HL-60 (cell line): ENCODE measurements at regions not wholly inside any gene's neighbourhood (a gene's known extent, or its start where the extent isn't known, plus 50 kb on each side); places are given as distances from the start of the nearest gene placed in this dataset.

Experiments used
- DNase-seq, 2 experiments: peaks; one replicate each; pipeline ENCODE4 v3.0.0-alpha.2; 2010 to 2020; ENCODE audit warnings: low read depth in 1 of 2, low spot score in 1 of 2
- H3K27ac ChIP-seq: fragments of 250-450 bp; sonication (Bioruptor Pico); replicated peaks from 2 replicates; pipeline ENCODE4 v1.5.1; 2020; ENCODE audit warnings: mild to moderate bottlenecking, moderate library complexity
- H3K27me3 ChIP-seq: fragments of 250-450 bp; sonication (Bioruptor Pico); 2 replicates; pipeline ENCODE4 v1.5.1; 2021; ENCODE audit warnings: mild to moderate bottlenecking, moderate library complexity; ENCODE audit not compliant: insufficient read depth, poor library complexity, severe bottlenecking
- H3K4me3 ChIP-seq: replicated peaks from 2 replicates; pipeline ENCODE4 v1.5.1; 2011; ENCODE audit warnings: mild to moderate bottlenecking, control low read depth, low read length; ENCODE audit not compliant: insufficient read depth
- GABPA ChIP-seq: IDR thresholded peaks from 2 replicates; pipeline ENCODE4 v1.6.1; 2012; ENCODE audit warnings: low read depth
- POLR2AphosphoS5 ChIP-seq: IDR thresholded peaks from 2 replicates; pipeline ENCODE4 v1.6.1; 2012; ENCODE audit warnings: low read depth
- REST ChIP-seq: IDR thresholded peaks from 2 replicates; pipeline ENCODE4 v1.6.1; 2012; ENCODE audit warnings: low read depth; ENCODE audit not compliant: insufficient replicate concordance
- SPI1 ChIP-seq: IDR thresholded peaks from 2 replicates; pipeline ENCODE4 v1.6.1; 2012; ENCODE audit warnings: low read depth, mild to moderate bottlenecking, borderline replicate concordance
- TF ChIP-seq, protein P1 (sequence below): IDR thresholded peaks from one replicate; pipeline ENCODE4 v1.5.1; 2011; ENCODE audit warnings: low read length, control low read depth, inconsistent platforms; ENCODE audit not compliant: insufficient read depth

DNA sequence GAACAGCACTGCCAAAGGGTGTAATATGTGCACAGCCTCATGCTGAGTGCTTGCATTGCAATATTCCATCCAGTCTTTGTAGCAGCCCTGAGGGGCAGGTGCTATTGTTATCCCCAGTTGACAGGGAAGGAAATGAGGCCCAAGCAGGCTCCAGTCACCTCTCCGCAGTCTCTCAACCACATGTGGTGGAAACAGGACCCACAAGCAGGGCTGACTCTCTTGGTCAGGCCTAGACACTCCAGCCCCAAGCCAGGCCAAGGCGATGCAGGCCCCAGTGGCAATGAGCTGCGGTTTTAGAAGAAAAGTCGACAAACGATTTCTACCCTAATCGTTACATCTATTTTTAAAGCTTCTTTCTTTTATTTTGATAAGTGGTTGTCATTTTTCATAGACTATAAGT lies 52.6 kb upstream of the GADD45A start:
- Histone ChIP-seq H3K27ac (no peak overlapping the region), H3K27me3 (no peaks in the 10 kb centered on the region), H3K4me3 (no peak overlapping the region)
- no peak for DNase-seq
- no peak for TF ChIP-seq POLR2AphosphoS5
- TF ChIP-seq REST: no peak
- TF ChIP-seq, protein P1, sequence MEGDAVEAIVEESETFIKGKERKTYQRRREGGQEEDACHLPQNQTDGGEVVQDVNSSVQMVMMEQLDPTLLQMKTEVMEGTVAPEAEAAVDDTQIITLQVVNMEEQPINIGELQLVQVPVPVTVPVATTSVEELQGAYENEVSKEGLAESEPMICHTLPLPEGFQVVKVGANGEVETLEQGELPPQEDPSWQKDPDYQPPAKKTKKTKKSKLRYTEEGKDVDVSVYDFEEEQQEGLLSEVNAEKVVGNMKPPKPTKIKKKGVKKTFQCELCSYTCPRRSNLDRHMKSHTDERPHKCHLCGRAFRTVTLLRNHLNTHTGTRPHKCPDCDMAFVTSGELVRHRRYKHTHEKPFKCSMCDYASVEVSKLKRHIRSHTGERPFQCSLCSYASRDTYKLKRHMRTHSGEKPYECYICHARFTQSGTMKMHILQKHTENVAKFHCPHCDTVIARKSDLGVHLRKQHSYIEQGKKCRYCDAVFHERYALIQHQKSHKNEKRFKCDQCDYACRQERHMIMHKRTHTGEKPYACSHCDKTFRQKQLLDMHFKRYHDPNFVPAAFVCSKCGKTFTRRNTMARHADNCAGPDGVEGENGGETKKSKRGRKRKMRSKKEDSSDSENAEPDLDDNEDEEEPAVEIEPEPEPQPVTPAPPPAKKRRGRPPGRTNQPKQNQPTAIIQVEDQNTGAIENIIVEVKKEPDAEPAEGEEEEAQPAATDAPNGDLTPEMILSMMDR: no peak
- no peak for TF ChIP-seq SPI1
- no peak for TF ChIP-seq GABPA

- H3K27me3 ChIP-seq: no peaks in the 10 kb centered on the region
- TF ChIP-seq REST (no peak), GABPA (no peak), POLR2AphosphoS5 (no peak), SPI1 (no peak)
- TF ChIP-seq, protein P1: no peak
- H3K4me3 ChIP-seq: no peak overlapping the region
- DNase-seq: no peak
- H3K27ac ChIP-seq: no peak overlapping the region
Observed at GRCh38 chr1:67632811-67633655, 52.0 kb upstream of the GADD45A start.

DNA sequence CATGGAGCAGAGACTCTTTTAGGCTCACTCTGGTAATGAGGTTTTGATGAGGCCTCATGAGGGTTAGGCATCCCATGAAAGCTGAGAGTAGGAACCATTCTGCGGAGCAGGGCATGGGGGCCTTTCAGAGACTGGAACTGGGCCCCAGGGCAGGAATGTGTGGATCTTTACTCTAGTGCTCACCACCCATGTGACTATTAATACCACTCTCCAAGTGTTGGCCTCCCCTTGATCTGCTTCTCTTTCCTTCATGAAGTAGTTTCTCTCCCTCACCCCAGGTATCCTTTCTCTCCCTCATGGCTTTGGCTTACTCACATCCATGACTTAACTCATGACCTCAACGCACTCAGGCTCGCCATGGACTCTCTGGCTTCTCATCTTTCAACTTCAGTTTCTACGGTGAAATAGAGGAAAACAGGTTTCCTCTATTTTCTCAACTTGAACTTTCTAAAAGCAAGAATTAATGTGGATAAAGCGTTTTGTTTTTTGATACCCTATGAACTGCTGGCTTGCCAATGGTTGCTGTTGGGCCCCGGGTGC lies 50.5 kb upstream of the GADD45A start:
- H3K27ac ChIP-seq: no peak overlapping the region

More for the DNA sequence above, 50.5 kb upstream of the GADD45A start:
- H3K4me3 ChIP-seq: no peak overlapping the region
- no peak for DNase-seq
- no peaks in the 10 kb centered on the region for H3K27me3 ChIP-seq
- TF ChIP-seq, protein P1: no peak
- TF ChIP-seq GABPA (no peak), REST (no peak), POLR2AphosphoS5 (no peak), SPI1 (no peak)
